KMS-11 (cell line): ENCODE measurements at regions not wholly inside any gene's neighbourhood (a gene's known extent, or its start where the extent isn't known, plus 50 kb on each side); places are given as distances from the start of the nearest gene placed in this dataset.

Source experiments
- H2AFZ ChIP-seq: fragments of 200-600 bp; sonication (generic); 2 replicates; pipeline ENCODE4 v1.6.1; 2016; ENCODE audit warnings: antibody characterized with exemption, mixed run types, low read depth
- H3K27ac ChIP-seq: fragments of 200-600 bp; sonication (generic); 2 replicates; pipeline ENCODE4 v1.6.1; 2016; ENCODE audit warnings: mild to moderate bottlenecking, mixed run types
- H3K27me3 ChIP-seq: fragments of 200-600 bp; sonication (generic); 2 replicates; pipeline ENCODE4 v1.6.1; 2017; ENCODE audit warnings: mild to moderate bottlenecking, low read depth, mixed run types, moderate library complexity; ENCODE audit not compliant: insufficient read depth
- H3K36me3 ChIP-seq: fragments of 200-600 bp; sonication (generic); 2 replicates; pipeline ENCODE4 v1.6.1; 2017; ENCODE audit warnings: mild to moderate bottlenecking, mixed run types; ENCODE audit not compliant: insufficient read depth
- H3K4me1 ChIP-seq: fragments of 200-600 bp; sonication (generic); 2 replicates; pipeline ENCODE4 v1.6.1; 2016; ENCODE audit warnings: mild to moderate bottlenecking, low read depth, mixed run types; ENCODE audit not compliant: poor library complexity, severe bottlenecking
- H3K4me2 ChIP-seq: fragments of 200-600 bp; sonication (generic); 2 replicates; pipeline ENCODE4 v1.7.0; 2016; ENCODE audit warnings: mild to moderate bottlenecking, mixed run types
- H3K4me3 ChIP-seq: fragments of 200-600 bp; sonication (generic); IDR thresholded peaks from 2 replicates; pipeline ENCODE4 v1.6.1; 2017; ENCODE audit warnings: low read depth, low read length, mixed read lengths; ENCODE audit not compliant: insufficient read depth
- H3K79me2 ChIP-seq: fragments of 200-600 bp; sonication (generic); 2 replicates; pipeline ENCODE4 v1.6.1; 2016; ENCODE audit warnings: low read depth, mixed run types; ENCODE audit not compliant: insufficient read depth
- H3K9ac ChIP-seq: fragments of 200-600 bp; sonication (generic); 2 replicates; pipeline ENCODE4 v1.6.1; 2016; ENCODE audit warnings: mild to moderate bottlenecking, mixed run types
- H4K20me1 ChIP-seq: fragments of 200-600 bp; sonication (generic); 2 replicates; pipeline ENCODE4 v1.6.1; 2016; ENCODE audit warnings: mild to moderate bottlenecking, mixed run types; ENCODE audit not compliant: insufficient read depth
- TF ChIP-seq, protein P1 (sequence below): fragments of 200-600 bp; sonication (generic); conservative IDR thresholded peaks from 2 replicates; pipeline ENCODE4 v1.6.1; 2017; ENCODE audit warnings: low read depth, mild to moderate bottlenecking, antibody characterized with exemption, low read length, moderate library complexity, mixed read lengths

DNA sequence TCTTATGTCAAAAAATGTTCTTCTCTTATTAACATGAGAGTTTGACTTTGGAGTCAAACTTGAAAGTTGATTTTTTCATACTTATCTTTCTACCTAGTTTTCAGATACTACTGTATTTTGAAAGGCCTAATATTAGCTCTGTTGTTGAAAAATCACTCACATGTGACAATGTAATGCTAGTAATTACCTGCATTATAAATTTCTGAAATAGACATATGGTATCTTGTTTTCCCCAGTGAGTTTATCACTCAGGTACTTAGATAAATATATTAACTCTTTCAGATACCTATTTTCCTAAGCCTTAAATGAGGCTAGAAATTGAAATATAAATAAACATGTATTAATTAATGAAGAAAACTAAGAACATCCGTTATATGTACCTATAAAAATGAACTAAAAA is 2089.3 kb downstream of the MAT2B start:
- no peaks in the 10 kb centered on the region for H3K27me3 ChIP-seq
- no peaks in the 10 kb centered on the region for H4K20me1 ChIP-seq
- H2AFZ ChIP-seq, result no peak overlapping the region
- H3K27ac ChIP-seq, result no peak overlapping the region
- no peaks in the 10 kb centered on the region for H3K79me2 ChIP-seq
- no peak overlapping the region for H3K9ac ChIP-seq
- no peaks in the 10 kb centered on the region for H3K36me3 ChIP-seq
- no peaks in the 10 kb centered on the region for H3K4me1 ChIP-seq
- TF ChIP-seq, protein P1, sequence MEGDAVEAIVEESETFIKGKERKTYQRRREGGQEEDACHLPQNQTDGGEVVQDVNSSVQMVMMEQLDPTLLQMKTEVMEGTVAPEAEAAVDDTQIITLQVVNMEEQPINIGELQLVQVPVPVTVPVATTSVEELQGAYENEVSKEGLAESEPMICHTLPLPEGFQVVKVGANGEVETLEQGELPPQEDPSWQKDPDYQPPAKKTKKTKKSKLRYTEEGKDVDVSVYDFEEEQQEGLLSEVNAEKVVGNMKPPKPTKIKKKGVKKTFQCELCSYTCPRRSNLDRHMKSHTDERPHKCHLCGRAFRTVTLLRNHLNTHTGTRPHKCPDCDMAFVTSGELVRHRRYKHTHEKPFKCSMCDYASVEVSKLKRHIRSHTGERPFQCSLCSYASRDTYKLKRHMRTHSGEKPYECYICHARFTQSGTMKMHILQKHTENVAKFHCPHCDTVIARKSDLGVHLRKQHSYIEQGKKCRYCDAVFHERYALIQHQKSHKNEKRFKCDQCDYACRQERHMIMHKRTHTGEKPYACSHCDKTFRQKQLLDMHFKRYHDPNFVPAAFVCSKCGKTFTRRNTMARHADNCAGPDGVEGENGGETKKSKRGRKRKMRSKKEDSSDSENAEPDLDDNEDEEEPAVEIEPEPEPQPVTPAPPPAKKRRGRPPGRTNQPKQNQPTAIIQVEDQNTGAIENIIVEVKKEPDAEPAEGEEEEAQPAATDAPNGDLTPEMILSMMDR, result no peak
- no peak overlapping the region for H3K4me2 ChIP-seq
- H3K4me3 ChIP-seq, result no peak overlapping the region

DNA sequence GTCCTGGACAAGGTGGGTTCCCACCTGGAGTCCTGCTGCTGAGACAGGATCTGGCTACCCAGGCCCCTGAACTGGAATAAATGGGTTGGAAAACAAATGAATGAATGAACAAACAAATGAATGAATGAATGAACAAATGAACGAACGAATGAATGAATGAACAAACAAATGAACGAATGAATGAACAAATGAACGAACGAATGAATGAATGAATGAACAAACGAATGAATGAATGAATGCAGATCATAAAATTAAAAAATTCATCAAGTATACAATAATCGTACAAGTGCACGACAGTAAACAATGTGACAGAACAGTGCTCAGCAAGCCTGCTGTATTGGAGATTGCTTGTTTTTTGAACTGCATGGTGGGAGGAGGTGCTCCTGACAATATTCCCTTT is 2097.1 kb downstream of the MAT2B start:
- H3K27ac ChIP-seq, result no peak overlapping the region
- no peaks in the 10 kb centered on the region for H3K4me1 ChIP-seq
- TF ChIP-seq, protein P1, result no peak
- no peak overlapping the region for H3K9ac ChIP-seq
- no peak overlapping the region for H2AFZ ChIP-seq
- no peak overlapping the region for H3K4me2 ChIP-seq
- no peaks in the 10 kb centered on the region for H3K79me2 ChIP-seq
- H3K36me3 ChIP-seq, result no peaks in the 10 kb centered on the region
- H3K4me3 ChIP-seq, result no peak overlapping the region
- H4K20me1 ChIP-seq, result no peaks in the 10 kb centered on the region
- no peaks in the 10 kb centered on the region for H3K27me3 ChIP-seq

DNA sequence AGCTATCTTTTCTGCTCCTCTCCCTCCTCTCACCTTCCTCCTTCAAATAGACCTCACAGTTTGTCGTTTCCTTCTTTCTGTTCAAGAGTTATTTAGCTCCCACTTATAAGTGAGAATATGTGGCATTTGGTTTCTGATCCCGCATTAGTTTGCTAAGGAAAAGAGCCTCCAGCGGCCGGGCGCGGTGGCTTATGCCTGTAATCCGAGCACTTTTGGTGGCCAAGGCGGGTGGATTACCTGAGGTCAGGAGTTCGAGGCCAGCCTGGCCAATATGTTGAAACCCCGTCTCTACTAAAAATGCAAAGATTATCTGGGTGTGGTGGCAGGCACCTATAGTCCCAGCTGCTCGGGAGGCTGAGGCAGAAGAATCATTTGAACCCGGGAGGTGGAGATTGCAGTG is 2101.6 kb downstream of the MAT2B start:
- H3K36me3 ChIP-seq, result no peaks in the 10 kb centered on the region
- no peaks in the 10 kb centered on the region for H3K27me3 ChIP-seq
- no peak overlapping the region for H3K4me2 ChIP-seq
- no peak overlapping the region for H3K4me3 ChIP-seq
- H4K20me1 ChIP-seq, result no peaks in the 10 kb centered on the region
- TF ChIP-seq, protein P1, result no peak
- no peak overlapping the region for H3K27ac ChIP-seq
- H2AFZ ChIP-seq, result no peak overlapping the region
- H3K4me1 ChIP-seq, result no peaks in the 10 kb centered on the region
- H3K9ac ChIP-seq, result no peak overlapping the region
- no peaks in the 10 kb centered on the region for H3K79me2 ChIP-seq

DNA sequence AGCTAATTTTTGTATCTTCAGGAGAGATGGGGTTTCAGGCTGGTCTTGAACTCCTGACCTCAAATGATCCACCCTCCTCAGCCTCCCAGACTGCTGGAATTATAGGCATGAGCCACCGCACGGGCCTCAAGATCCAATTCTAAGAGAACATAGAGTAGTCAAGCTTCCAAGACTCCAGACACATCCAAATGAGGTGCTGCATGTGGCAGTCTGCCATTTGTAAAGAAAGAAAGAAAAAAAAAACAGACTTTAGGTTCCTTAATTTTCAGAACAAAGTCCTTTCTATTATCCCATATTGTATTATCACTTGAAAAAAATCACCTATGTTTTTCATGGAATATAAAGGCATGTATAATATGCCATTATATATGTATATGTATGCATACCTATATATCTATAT is 2104.5 kb downstream of the MAT2B start:
- H3K9ac ChIP-seq, result no peak overlapping the region
- H3K27ac ChIP-seq, result no peak overlapping the region
- H3K36me3 ChIP-seq, result no peaks in the 10 kb centered on the region
- TF ChIP-seq, protein P1, result no peak
- no peaks in the 10 kb centered on the region for H3K27me3 ChIP-seq
- H4K20me1 ChIP-seq, result no peaks in the 10 kb centered on the region
- H3K4me3 ChIP-seq, result no peak overlapping the region
- H3K79me2 ChIP-seq, result no peaks in the 10 kb centered on the region
- no peak overlapping the region for H2AFZ ChIP-seq
- no peaks in the 10 kb centered on the region for H3K4me1 ChIP-seq
- no peak overlapping the region for H3K4me2 ChIP-seq
